Spleen (tissue), 7 donors: ENCODE measurements at regions not wholly inside any gene's neighbourhood (a gene's known extent, or its start where the extent isn't known, plus 50 kb on each side); places are given as distances from the start of the nearest gene placed in this dataset.

Experiments
- CTCF ChIP-seq, 11 experiments: fragments of 200-600 bp in 7 of 11; fragments of 450-650 bp in 4 of 11; sonication (generic) in 4 of 11; IDR thresholded peaks in 8 of 11; conservative IDR thresholded peaks in 3 of 11; 1 replicate in 7 of 11; 2 replicates in 4 of 11; pipeline versions ENCODE4 v1.4.0 to v1.8.0; 2016 to 2021; ENCODE audit warnings: antibody characterized with exemption in 11 of 11, inconsistent platforms in 4 of 11, mild to moderate bottlenecking in 1 of 11
- POLR2A ChIP-seq, 3 donors: fragments of 450-650 bp; IDR thresholded peaks; one replicate each; pipeline ENCODE4 v1.5.1; 2017; ENCODE audit warnings: antibody characterized with exemption in 3 of 3, mild to moderate bottlenecking in 1 of 3
- POLR2AphosphoS5 ChIP-seq, 3 donors: sonication (generic); formaldehyde crosslinking; IDR thresholded peaks; one replicate each; pipeline ENCODE4 v1.5.1; 2017; ENCODE audit warnings: antibody characterized with exemption in 3 of 3
- donor health status: DM: no; HTN: no; CAD: no; lungs with moderate emphysema.
- donor health status: DM: no; HTN: no; CAD: no.
- donor health status: DM: no; HTN: no; CAD: no.

- TF ChIP-seq CTCF (IDR thresholded peaks at IDR 0.05 in 8 of 11, conservative IDR thresholded peaks at IDR 0.05 in 3 of 11) (no peak), POLR2A (IDR thresholded peaks at IDR 0.05) (no peak), POLR2AphosphoS5 (IDR thresholded peaks at IDR 0.05) (no peak)
Observed at GRCh38 chr6:145075425-145075824, 659.9 kb downstream of the EPM2A start.
